Vagina (tissue), 2 donors: ENCODE measurements at regions not wholly inside any gene's neighbourhood (a gene's known extent, or its start where the extent isn't known, plus 50 kb on each side); places are given as distances from the start of the nearest gene placed in this dataset.

ENCODE experiments used
- DNase-seq, 2 donors: peaks; one replicate each; pipeline ENCODE4 v3.0.0-alpha.2; 2017; ENCODE audit errors: extremely low spot score in 2 of 2
- H3K27ac ChIP-seq: fragments of 200-600 bp; sonication (generic); one replicate; pipeline ENCODE4 v1.5.1; 2019
- H3K27me3 ChIP-seq: fragments of 200-600 bp; sonication (generic); one replicate; pipeline ENCODE4 v1.5.1; 2019
- H3K36me3 ChIP-seq, 2 donors: fragments of 200-600 bp; sonication (generic); one replicate each; pipeline ENCODE4 v1.5.1; 2017 to 2019
- H3K4me1 ChIP-seq: fragments of 200-600 bp; sonication (generic); one replicate; pipeline ENCODE4 v1.5.1; 2019
- H3K4me3 ChIP-seq, 2 donors: fragments of 200-600 bp; sonication (generic); 1 replicate in 1 of 2; 2 replicates in 1 of 2; pipeline ENCODE4 v1.5.1; 2016 to 2019
- H3K9me3 ChIP-seq: fragments of 200-600 bp; sonication (generic); one replicate; pipeline ENCODE4 v1.5.1; 2019
- CTCF ChIP-seq, 3 experiments: fragments of 450-650 bp in 2 of 3; fragments of 200-600 bp in 1 of 3; sonication (generic) in 1 of 3; IDR thresholded peaks; one replicate each; pipeline ENCODE4 v1.5.1; 2017 to 2019; ENCODE audit warnings: antibody characterized with exemption in 3 of 3, mild to moderate bottlenecking in 2 of 3, moderate library complexity in 2 of 3
- POLR2A ChIP-seq, 2 donors: fragments of 450-650 bp; IDR thresholded peaks; one replicate each; pipeline ENCODE4 v1.6.1; 2017; ENCODE audit warnings: antibody characterized with exemption in 2 of 2, mild to moderate bottlenecking in 2 of 2, moderate library complexity in 2 of 2
- POLR2AphosphoS5 ChIP-seq, 2 donors: sonication (generic); formaldehyde crosslinking; IDR thresholded peaks; one replicate each; pipeline ENCODE4 v1.9.0; 2017; ENCODE audit warnings: antibody characterized with exemption in 2 of 2, mild to moderate bottlenecking in 2 of 2, low read depth in 1 of 2; ENCODE audit not compliant: insufficient read depth in 1 of 2
- intact Hi-C: fragments of 100-400 bp; cut with DNase I; formaldehyde crosslinking; loops from one replicate; pipeline ENCODE4 v1.15.1; 2023

GRCh38 chr10:130931256-130931655 is 380.3 kb downstream of the TCERG1L start:
- Histone ChIP-seq H3K36me3 (no peaks in the 10 kb centered on the region), H3K27me3 (no peaks in the 10 kb centered on the region), H3K4me3 (no peak overlapping the region), H3K9me3 (no peaks in the 10 kb centered on the region), H3K4me1 (no peaks in the 10 kb centered on the region), H3K27ac (no peak overlapping the region)
- TF ChIP-seq CTCF (IDR thresholded peaks at IDR 0.05): no peak
- intact Hi-C loops: no loop called here
- peak in 1 of 2 donors; percentile 65 for DNase-seq

GRCh38 chr10:130932326-130933007 is 379.1 kb downstream of the TCERG1L start:
- Histone ChIP-seq H3K9me3 (no peaks in the 10 kb centered on the region), H3K27ac (no peak overlapping the region), H3K36me3 (no peaks in the 10 kb centered on the region), H3K4me1 (no peaks in the 10 kb centered on the region), H3K4me3 (no peak overlapping the region), H3K27me3 (no peaks in the 10 kb centered on the region)
- peak; percentile 43 to 71 for DNase-seq
- no peak for TF ChIP-seq POLR2AphosphoS5 (IDR thresholded peaks at IDR 0.05; ENCODE audit: insufficient read depth in 1 of 2, low read depth in 1 of 2)
- TF ChIP-seq POLR2A (IDR thresholded peaks at IDR 0.05): no peak
- TF ChIP-seq CTCF (IDR thresholded peaks at IDR 0.05): no peak
- intact Hi-C loops: no loop called here

GRCh38 chr10:130933008-130933390 is 378.5 kb downstream of the TCERG1L start:
- Histone ChIP-seq H3K9me3 (no peaks in the 10 kb centered on the region), H3K4me1 (no peaks in the 10 kb centered on the region), H3K36me3 (no peaks in the 10 kb centered on the region), H3K27ac (no peak overlapping the region), H3K27me3 (no peaks in the 10 kb centered on the region), H3K4me3 (no peak overlapping the region)
- peak in 1 of 2 donors; percentile 20 for DNase-seq
- intact Hi-C loops: no loop called here
- TF ChIP-seq POLR2AphosphoS5 (IDR thresholded peaks at IDR 0.05; ENCODE audit: insufficient read depth in 1 of 2, low read depth in 1 of 2) (no peak), CTCF (IDR thresholded peaks at IDR 0.05) (no peak), POLR2A (IDR thresholded peaks at IDR 0.05) (no peak)

GRCh38 chr10:130934293-130935127 is 377.0 kb downstream of the TCERG1L start:
- H3K36me3 ChIP-seq: no peaks in the 10 kb centered on the region
- intact Hi-C loops: no loop called here
- DNase-seq: peak in 1 of 2 donors; percentile 70
- TF ChIP-seq CTCF (IDR thresholded peaks at IDR 0.05): no peak
- TF ChIP-seq POLR2AphosphoS5 (IDR thresholded peaks at IDR 0.05; ENCODE audit: insufficient read depth in 1 of 2, low read depth in 1 of 2): no peak
- no peak for TF ChIP-seq POLR2A (IDR thresholded peaks at IDR 0.05)
- no peak overlapping the region for H3K4me3 ChIP-seq
- no peaks in the 10 kb centered on the region for H3K9me3 ChIP-seq
- H3K27me3 ChIP-seq: no peaks in the 10 kb centered on the region
- H3K4me1 ChIP-seq: no peaks in the 10 kb centered on the region
- no peak overlapping the region for H3K27ac ChIP-seq

GRCh38 chr10:130935128-130935439 is 376.4 kb downstream of the TCERG1L start:
- Histone ChIP-seq H3K4me1 (no peaks in the 10 kb centered on the region), H3K36me3 (no peaks in the 10 kb centered on the region), H3K9me3 (no peaks in the 10 kb centered on the region), H3K27ac (no peak overlapping the region), H3K4me3 (no peak overlapping the region), H3K27me3 (no peaks in the 10 kb centered on the region)
- intact Hi-C loops: no loop called here
- TF ChIP-seq POLR2A (IDR thresholded peaks at IDR 0.05) (no peak), CTCF (IDR thresholded peaks at IDR 0.05) (no peak), POLR2AphosphoS5 (IDR thresholded peaks at IDR 0.05; ENCODE audit: insufficient read depth in 1 of 2, low read depth in 1 of 2) (no peak)
- peak in 1 of 2 donors; percentile 40 for DNase-seq
